AG20443 (cell line): ENCODE measurements at regions not wholly inside any gene's neighbourhood (a gene's known extent, or its start where the extent isn't known, plus 50 kb on each side); places are given as distances from the start of the nearest gene placed in this dataset.

Source experiments
- DNase-seq: peaks from one replicate; pipeline ENCODE4 v3.0.0; 2012; ENCODE audit warnings: low spot score, mixed read lengths

DNA sequence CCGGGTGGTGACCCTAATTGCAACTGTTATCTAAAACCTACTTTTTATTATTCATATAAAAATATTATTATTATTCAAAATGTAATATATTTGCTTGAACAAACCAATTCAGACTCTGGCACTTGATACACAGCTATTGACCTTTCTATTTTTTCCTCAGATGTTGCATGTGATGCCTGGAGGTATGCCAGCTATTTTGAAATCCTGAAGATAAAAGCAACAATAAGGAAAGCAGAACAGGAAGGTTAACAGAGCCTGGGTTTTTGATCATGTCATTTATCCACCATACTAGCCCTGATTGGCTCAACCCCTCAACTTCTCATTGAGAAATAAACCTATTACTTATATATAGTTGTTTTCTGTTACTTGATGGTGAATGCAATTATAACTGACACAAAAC lies 340.9 kb upstream of the KIF2A start:
- no peak for DNase-seq

DNA sequence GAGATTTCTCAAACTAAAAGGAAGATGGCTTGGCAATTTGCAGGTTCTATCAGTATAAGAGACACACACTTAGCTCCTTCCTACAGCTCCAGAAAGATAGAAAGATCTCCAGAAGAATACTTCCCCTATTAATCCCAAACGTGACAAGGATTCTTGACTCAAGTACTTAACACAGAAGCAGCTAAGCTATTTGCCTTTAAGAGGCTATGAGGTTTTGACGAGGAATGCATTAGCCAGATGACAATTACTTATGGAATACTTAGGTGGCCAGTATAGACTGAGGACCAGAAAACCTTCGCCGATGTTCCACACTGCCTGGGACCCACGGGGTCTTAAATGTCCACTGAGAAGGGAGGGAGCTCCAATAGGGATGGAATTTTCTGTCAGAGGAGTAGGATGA lies 340.5 kb upstream of the KIF2A start:
- DNase-seq: no peak

DNA sequence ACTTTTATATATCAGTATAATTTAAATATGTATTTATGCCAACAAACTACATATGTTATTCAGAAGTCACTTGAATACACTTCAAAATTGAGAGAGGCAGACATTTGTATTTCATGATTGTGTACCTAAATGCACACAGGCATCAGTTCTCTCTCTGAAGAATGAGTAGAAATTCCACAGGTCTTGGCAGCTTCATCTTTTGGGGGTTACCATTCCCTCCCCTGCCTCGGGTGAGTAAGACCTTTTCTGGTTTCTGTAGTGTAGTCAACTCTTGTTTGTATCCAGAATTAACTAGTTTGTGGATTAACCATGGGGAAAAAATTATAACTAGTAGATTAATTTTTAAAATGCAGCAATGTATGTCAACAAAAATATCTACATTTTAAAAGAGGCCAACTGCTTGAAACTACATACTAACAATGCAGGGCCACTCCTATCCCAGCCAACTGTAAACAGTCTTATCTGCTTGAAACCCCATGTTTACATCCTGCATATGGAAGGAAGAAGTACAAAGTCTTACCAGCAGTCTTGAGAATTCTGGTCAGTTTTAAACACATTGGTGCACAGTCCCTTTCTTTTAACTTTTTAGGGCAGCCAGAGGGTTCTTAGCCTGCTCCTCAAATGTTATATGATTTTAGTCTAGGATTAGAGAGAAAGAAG lies 339.6 kb upstream of the KIF2A start:
- DNase-seq: no peak

DNA sequence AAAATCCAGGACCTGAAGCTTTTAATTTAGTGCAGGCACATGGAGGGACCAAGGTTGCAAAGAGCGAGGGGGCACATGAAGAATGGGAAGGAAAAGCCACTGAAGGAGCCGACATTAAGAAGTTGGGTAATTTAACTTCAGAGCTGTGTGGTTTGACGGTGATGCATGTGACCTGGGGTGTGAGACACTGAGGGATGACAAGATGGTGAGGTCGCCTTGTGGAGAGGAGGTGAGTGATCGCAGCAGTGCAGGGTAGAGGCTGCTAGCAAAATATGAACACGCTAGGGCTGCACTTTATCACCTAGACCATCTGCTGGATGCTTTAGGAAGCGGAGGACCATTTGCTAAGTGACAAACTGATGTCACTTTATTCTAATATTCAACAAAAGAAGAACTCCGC lies 339.0 kb upstream of the KIF2A start:
- DNase-seq: no peak

DNA sequence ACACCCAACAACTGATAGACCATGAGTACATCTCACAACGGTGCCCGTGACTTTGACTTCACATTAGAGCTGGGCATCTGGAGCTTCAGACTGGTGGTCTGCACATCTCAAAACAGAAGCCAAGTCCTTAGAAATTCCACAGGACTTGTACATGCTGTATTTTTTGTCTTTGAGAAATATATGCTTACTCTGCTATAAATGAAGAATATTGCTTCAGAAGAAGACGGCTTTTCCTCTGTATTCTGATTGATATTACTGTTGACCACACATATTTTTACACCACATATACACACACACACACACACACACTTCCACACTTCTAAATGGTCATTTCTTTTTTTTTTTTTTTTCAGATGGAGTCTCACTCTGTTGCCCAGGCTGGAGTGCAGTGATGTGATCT lies 338.3 kb upstream of the KIF2A start:
- no peak for DNase-seq

DNA sequence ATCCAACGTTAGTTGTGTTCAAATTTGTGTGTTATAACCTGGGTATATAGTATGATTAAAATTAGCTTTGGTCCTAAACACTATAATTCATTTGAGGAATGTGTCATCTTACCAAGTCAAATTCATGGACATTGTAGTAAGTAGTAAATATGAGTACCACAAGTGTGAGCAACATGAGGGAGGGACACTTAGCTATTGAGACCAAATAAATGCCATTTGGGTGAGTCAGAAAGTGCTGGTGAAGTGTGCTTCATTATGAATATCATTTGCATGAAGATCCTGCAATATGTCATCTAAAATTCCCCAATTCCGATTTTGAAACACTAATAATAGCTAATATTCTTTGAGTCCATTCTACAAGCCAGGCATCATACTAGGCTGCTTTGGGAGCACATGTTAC lies 336.7 kb upstream of the KIF2A start:
- no peak for DNase-seq

DNA sequence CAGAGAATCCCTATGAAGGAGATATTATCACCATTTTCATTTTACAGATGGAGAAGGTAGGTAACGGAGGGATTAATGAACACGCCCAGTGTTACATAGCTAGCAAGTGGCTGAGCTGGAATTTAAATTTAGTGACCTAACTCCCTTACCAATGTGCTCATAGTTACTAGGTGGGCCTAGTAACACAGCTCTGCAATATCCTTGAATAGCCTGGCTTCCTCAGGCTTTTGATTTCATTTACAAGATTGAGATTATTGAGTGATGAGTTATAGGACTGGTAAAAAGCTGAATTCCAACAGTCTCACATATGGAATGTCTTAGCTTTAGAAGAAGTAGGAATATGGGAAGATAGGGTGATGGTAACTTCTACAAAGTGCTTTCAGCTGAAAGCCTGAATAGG lies 336.3 kb upstream of the KIF2A start:
- no peak for DNase-seq

DNA sequence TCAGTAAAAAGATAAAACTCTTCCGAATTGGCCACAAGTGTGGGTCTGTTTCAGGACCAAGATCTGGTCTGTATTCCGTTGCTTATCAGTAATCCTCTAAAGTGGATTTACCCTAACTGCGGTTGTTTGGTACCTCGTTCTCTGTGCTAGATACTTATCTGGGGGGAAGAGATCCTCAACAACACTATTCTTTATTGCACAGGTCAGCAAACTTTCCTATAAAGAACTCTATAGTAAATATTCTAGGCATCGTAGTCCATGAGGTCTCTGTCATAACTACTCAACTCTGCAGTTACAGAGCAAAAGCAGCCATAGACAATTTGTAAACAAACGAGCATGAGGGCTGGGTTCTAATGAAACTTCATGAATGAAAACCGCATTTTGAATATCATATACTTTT lies 335.8 kb upstream of the KIF2A start:
- no peak for DNase-seq

DNA sequence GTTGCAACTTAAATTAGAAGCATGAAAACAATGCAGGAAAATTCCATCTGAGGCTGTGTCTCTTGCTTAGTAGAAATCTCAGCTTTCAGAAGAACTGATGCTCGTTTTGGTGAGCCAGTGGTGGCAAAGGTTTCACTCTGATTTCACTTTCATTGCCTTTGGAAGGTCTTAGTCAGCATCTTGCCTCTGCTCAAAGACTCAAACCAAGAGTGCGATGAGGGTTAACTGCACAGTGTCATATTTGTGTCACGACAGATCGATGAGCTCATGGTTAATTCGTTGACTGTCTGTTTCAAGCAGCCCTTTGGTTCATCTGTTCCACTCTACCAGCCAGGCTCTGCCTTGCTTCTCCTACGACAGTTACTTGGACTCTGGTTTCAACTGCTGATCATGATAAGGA lies 331.3 kb upstream of the KIF2A start:
- no peak for DNase-seq

DNA sequence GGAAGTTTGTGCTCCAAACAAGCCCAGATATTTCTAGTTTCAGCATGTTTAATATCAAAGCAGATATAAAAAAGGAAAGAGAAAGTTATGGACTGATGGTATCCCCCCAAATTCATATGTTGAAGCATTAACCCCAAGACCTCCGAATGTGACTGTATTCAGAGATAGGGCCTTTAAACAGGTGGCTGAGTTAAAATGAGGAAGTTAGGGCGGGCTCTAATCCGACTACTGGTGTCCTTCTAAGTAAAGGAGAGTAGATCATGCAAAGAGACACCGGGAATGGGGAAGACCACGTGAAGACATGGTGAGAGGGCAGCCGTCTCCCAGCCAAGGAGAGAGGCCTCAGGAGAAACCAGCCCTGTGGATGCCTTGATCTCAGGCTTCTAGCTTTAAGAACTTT lies 324.1 kb upstream of the KIF2A start:
- no peak for DNase-seq

DNA sequence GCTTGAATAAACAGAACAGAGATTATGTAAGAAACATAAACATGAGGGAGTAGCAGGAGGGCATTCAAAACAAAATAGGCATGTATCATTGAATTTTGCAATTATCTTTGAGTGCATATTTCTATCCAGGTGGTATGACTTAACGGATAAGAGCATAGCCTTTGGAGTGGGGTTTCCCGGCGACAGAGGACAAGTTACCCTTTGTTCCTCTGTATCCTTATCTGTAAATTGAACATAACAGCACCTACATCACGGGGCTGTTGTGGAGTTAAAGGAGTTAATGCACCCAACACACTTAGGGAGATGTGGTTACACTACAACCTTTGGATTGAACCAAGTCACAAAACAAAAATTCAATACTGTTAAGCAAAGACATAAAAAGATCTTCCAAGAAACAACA lies 314.6 kb upstream of the KIF2A start:
- DNase-seq: no peak

DNA sequence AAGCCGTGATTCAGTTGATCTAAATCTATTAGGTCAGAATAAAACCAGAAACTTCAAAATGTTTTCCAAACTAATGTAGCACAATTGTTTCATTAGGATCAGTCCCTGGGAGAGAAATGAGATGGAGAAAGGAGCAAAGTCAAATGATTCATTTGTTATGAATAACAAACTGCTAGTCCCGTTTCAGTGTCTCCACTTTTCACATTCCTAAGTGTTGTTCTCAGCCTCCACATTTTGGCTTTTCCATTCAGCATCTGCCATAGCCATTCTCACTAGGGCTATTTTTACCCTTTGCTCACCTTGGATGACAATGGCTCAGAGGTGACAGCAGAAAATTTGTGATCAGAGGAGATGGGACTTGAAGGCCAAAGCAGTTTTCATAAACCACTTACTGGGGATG lies 314.1 kb upstream of the KIF2A start:
- peak; percentile 37 for DNase-seq

DNA sequence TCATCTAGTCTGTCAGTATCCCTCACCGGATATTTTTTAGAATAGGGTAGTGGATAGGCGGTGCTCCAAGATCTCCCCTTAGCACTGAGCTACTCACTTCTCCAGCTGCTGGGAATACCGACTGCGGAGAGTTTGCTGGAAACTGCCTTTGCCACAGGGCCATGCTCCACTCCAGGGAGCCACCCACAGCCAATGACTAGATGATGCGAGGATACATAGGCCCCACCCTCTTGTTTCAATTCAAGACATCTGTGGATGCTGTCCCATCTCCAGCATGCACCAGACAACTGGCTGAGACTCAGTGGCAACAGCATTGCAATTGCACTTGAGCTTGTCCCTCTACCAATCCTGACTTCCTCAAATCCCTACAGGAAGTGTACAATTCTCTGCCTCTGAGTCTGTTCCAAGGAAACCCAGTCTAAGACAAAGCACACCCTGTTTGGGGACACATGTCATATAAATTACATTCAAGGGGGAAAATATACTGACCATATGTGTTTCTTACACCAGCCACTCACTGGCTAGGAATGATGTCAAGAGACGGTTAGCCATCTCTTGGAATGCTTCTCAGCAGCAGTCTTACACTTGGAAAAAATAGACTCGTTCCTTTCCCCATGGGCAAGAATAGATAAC lies 312.6 kb upstream of the KIF2A start:
- DNase-seq: peak; percentile 14

DNA sequence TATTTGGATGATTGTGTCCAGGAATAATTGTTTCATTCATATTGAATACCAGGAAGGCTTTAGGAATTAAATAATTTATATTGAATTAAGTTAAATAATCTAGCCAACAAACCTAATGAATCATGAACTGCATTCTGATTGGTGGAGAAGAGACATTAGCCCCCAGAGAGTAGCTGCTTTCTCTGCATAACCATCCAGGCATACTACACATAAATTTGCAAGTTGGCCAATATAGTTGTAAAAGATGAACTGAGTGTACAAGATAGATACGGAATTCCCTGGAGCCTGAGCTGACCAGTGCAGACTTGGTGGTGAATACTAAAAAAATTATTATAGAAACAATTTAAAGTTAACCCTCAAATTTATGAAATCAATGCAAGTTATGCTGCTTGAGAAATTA lies 311.8 kb upstream of the KIF2A start:
- DNase-seq: no peak

DNA sequence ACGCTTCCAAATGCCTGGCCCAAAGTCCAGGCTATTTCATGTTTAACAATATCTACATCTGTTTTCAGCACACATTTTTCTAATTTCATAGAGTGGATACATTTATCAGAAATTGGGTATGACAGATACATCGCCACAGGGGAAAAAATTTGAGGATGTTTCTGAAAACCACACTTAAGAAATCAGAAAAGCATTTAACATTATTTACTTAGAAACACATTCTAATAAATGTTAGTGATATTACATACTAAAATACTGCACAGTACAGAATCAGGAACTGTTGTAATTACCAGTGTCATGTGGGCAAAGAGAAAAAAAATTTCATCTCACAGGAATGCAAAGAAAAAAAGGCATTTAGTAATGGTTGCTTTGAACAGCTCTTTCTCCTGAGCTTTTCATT lies 310.5 kb upstream of the KIF2A start:
- no peak for DNase-seq

DNA sequence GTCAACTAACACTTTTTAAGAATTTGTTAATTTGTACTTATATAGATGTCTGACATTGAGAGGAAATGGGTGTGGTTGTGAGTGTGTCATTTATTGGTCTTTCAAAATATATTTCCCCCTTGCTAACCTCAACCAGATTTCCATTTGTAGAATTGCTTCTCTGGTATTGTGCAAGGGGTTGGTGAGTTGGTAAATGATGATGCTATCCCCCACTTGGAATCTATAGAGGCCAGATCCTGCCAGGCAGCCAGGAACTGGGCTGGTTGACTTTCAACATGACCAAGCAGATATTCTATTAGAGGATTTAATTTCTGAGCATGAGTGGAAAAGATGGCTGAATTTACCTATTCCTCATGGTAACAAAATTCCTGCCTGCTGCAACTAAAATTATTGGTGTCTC lies 306.6 kb upstream of the KIF2A start:
- DNase-seq: no peak

DNA sequence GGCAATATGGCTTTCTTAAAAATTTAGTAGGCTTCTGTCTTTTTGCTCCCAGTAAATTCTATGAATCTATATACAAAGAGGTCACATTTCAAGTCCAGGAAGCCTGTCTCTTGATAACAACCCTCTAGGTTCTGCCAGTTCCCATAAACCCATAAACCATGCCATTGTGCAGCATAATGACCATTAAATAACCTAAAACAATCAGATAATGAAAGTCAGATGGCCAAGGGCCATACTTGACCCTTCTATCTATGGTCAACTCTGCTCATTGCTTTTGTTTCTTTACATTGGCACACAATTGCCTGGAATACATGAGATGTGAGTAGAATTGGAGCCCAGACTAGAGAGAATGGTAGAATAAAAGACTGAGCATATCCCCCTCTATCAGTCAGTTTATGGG lies 305.4 kb upstream of the KIF2A start:
- no peak for DNase-seq

DNA sequence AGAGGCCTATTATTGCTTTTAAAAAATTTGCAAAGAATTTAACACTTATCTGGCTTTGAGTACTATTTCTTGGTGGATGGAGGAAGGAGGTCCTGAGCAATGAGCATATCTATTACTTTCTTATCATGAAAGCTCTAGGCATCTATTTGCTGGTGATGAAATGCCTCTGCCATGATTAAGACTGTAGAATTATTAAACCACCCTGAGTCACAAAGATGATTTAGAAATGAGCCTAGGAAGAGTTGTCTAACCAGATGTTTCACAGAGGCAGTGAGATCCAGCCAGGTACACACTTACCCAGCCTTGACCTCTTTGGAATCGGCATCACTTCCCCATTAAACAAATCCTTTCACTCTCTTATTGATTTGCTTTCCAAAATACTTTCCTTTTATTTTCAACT lies 304.4 kb upstream of the KIF2A start:
- no peak for DNase-seq

DNA sequence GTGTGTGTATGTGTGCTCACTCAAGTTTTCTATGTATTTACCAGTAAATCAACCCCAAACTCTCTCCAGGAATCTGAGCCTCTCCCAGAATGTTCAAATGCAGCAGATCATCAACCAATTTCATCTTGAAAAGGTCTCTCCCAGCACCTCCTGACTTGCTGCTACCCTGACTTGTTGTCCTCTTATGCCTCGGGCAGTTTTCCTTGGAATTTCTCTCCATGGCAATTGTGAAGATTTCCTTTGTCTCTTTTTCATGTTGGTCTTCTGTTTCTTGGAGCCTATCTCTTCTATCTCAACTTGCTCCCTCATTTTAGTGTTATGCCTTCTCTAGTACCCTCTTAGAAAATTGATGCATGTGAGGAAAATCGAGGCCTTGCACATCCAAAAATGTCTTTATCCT lies 303.6 kb upstream of the KIF2A start:
- no peak for DNase-seq

DNA sequence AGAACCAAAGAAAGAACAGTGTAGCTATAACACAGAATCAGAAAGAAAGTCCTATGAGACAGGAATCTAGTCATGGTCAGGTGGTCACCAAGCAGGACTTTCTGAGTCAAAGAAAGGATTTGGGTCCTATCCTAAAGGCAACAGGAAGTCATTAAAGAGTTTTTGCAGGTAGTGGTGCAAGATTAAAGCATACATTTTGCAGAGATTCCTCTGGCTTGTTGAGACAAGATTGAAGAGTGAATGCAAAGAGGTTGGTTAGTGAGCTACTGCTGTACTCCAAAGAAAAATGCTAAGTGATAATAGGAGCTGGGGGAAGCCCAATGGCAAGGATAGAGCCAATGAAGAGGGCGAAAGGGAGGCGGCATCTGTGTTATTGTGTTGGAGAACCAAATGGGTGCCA lies 300.5 kb upstream of the KIF2A start:
- DNase-seq: no peak

DNA sequence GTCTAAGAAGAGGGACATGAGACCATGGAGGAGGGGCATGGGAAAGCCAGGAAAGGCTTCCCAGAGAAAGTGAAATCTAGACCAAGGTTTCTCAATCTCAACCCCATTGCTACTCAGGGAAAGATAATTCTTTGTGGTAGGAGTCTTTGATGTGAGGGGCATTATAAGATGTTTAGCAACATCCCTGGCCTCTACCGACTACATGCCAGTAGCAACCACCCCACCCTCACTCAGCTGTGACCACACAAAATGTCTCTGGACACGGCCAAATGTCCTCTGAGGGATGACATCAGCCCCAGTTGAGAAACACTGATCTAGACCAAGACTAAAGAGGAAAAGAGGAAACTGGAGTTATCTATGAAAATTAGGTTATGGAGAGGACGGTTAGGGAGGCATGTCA lies 298.5 kb upstream of the KIF2A start:
- no peak for DNase-seq

DNA sequence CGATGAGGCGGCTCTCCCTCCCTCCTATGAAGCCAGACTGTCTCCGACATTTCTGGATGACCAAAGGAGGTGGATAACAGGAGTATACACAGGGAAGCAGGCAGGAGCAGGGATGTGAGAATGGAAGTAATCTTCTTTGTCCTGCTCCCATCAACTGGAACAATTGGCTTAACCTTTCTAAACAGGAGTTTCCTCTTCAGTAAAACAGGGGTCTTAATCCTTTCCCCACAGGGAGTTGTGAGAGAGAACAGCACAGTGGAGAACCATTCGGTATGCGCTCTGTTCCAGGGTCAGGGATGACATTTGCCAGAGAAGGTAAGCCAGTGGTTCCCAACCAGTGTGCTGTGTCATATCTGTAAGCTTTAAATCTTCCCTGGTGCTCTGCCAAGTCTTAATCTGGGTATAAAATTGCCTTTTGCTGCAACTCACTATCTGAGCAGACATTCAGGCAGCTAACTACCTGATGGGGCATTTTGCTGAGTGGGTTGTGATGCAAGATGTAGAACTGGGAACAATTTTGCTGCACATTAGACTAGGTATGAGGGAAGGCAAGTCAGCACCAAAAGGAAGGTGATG lies 294.8 kb upstream of the KIF2A start:
- no peak for DNase-seq

DNA sequence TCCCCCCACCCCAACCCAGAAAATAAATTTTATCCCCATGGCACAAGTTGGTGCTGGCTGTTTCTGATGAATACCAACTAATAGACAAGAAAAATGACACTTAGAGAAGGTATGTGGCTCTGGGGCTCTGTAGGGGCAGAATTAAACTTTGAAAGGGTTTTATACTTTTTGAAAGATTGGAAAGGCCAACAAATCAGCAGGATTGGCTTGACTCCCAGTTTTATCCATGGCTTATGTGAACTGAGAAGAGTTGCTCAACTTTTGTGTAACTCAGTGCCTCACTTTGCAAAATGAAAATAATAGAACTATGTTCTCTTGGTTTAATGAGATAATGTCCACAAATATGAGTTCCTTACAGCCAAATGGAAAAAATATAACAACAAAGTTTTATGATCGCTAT lies 288.9 kb upstream of the KIF2A start:
- DNase-seq: no peak

DNA sequence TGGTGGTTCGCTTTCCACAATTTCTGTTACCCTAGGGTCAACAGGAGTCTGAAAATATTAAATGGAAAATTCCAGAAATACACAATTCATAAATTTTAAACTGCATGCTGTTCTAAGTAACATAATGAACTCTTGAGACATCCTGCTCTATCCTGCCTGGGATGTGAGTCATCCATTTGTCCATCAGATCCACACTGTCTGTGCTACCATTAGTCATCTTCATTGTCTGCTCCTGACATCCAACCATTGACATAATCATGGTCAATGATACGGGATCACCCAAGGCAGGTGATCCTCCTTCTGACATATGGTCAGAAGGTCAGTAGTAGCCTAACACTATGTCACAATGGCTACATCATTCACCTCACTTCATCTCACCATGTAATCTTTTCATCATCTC lies 276.7 kb upstream of the KIF2A start:
- no peak for DNase-seq
